HepG2 (cell line): ENCODE measurements at regions not wholly inside any gene's neighbourhood (a gene's known extent, or its start where the extent isn't known, plus 50 kb on each side); places are given as distances from the start of the nearest gene placed in this dataset.

ENCODE experiments used
- CTCF ChIP-seq: sonication (generic); formaldehyde crosslinking; IDR thresholded peaks from 2 replicates; pipeline ENCODE4 v1.5.0; 2020; ENCODE audit warnings: mild to moderate bottlenecking, missing genetic modification reagents, moderate library complexity
- EHMT2 ChIP-seq: fragments of 200-600 bp; sonication (generic); IDR thresholded peaks from 2 replicates; pipeline ENCODE4 v1.7.0; 2017; ENCODE audit warnings: antibody characterized with exemption, low read depth, low read length, borderline replicate concordance
- ELF4 ChIP-seq: sonication (generic); formaldehyde crosslinking; IDR thresholded peaks from 2 replicates; pipeline ENCODE4 v1.5.0; 2020; ENCODE audit warnings: missing genetic modification reagents, mild to moderate bottlenecking, moderate library complexity, borderline replicate concordance
- HIC2 ChIP-seq: sonication (generic); formaldehyde crosslinking; IDR thresholded peaks from 2 replicates; pipeline ENCODE4 v1.9.0; 2022; ENCODE audit warnings: low read depth, missing genetic modification reagents
- NFKBIZ ChIP-seq: IDR thresholded peaks from 2 replicates; pipeline ENCODE4 v1.6.1; 2018; ENCODE audit warnings: missing genetic modification reagents, missing compliant biosample characterization
- PHF8 ChIP-seq: sonication (generic); formaldehyde crosslinking; IDR thresholded peaks from 2 replicates; pipeline ENCODE4 v1.5.0; 2020; ENCODE audit warnings: missing genetic modification reagents
- RAD21 ChIP-seq: fragments of 450-650 bp; formaldehyde crosslinking; IDR thresholded peaks from 2 replicates; pipeline ENCODE4 v1.5.0; 2020; ENCODE audit warnings: mild to moderate bottlenecking
- REST ChIP-seq, 2 experiments: IDR thresholded peaks; 2 replicates each; pipeline ENCODE4 v1.6.1; 2011 to 2012; ENCODE audit warnings: low read length in 2 of 2, borderline replicate concordance in 1 of 2, low read depth in 1 of 2, mild to moderate bottlenecking in 1 of 2, moderate library complexity in 1 of 2
- RFXANK ChIP-seq: IDR thresholded peaks from 2 replicates; pipeline ENCODE4 v1.6.1; 2016
- YY1 ChIP-seq: IDR thresholded peaks from 2 replicates; pipeline ENCODE4 v1.6.1; 2011; ENCODE audit warnings: low read length, low read depth, moderate library complexity, mild to moderate bottlenecking; ENCODE audit not compliant: insufficient read depth, insufficient replicate concordance

- no peak for TF ChIP-seq RFXANK (CRISPR knock-in tag)
- no peak for TF ChIP-seq ELF4 (CRISPR knock-in tag)
- no peak for TF ChIP-seq PHF8
- TF ChIP-seq NFKBIZ (CRISPR knock-in tag) = no peak
- TF ChIP-seq EHMT2 = no peak
- no peak for TF ChIP-seq HIC2
- TF ChIP-seq CTCF (CRISPR knock-in tag) = no peak
- TF ChIP-seq RAD21 (CRISPR knock-in tag) = no peak
- no peak for TF ChIP-seq REST (IDR thresholded peaks at IDR 0.05; ENCODE audit: borderline replicate concordance in 1 of 2, low read depth in 1 of 2, low read length in 2 of 2)
- no peak for TF ChIP-seq YY1
Observed at GRCh38 chr1:42010381-42010780, 91.7 kb upstream of the HIVEP3 start.
